ENCODE measurements at regions not wholly inside any gene's neighbourhood (a gene's known extent, or its start where the extent isn't known, plus 50 kb on each side); places are given as distances from the start of the nearest gene placed in this dataset.

GRCh38 chr9:119443179-119443578 lies 73.9 kb upstream of the BRINP1 start:
- Histone ChIP-seq H4K20me1 (replicated peaks; ENCODE audit: control insufficient read depth, extremely low read depth, insufficient read depth, low read length) (no peaks in the 10 kb centered on the region), H3K4me3 (replicated peaks in 1 of 3; ENCODE audit: insufficient read depth in 1 of 3, low read depth in 1 of 3, low read length in 3 of 3) (no peak overlapping the region), H3K9me3 (replicated peaks; ENCODE audit: control insufficient read depth, insufficient read depth, low read length) (peaks cover 4% of the 10 kb centered on the region), H3K27ac (ENCODE audit: insufficient read depth, low read depth, low read length) (no peak overlapping the region), H3K9me1 (replicated peaks; ENCODE audit: control insufficient read depth, extremely low read depth, insufficient read depth, low read length) (no peaks in the 10 kb centered on the region), H3K79me2 (ENCODE audit: control insufficient read depth, insufficient read depth, low read length) (no peaks in the 10 kb centered on the region), H3K9ac (replicated peaks; ENCODE audit: extremely low read depth, insufficient read depth, low read length) (no peak overlapping the region), H3K27me3 (ENCODE audit: control insufficient read depth in 2 of 2, insufficient read depth in 2 of 2, low read length in 2 of 2) (no peaks in the 10 kb centered on the region), H2AFZ (ENCODE audit: low read depth, low read length) (no peak overlapping the region), H3K36me3 (ENCODE audit: control insufficient read depth in 2 of 2, extremely low read depth in 1 of 2, insufficient read depth in 2 of 2, low read length in 2 of 2) (no peaks in the 10 kb centered on the region), H3K4me2 (ENCODE audit: insufficient read depth, low read length) (no peak overlapping the region), H3K4me1 (ENCODE audit: control insufficient read depth, extremely low read depth, insufficient read depth, low read length) (no peaks in the 10 kb centered on the region)
- intact Hi-C loops (cut with micrococcal nuclease) (no loop called here), dilution Hi-C loops (cut with MboI; ENCODE audit: extremely low pct_ligation_motif_present, low sequenced_read_pairs) (no loop called here)
- no peak for TF ChIP-seq EZH2 (IDR thresholded peaks at IDR 0.05; ENCODE audit: borderline replicate concordance, low read depth, low read length, severe bottlenecking)
- TF ChIP-seq CTCF (IDR thresholded peaks at IDR 0.05; ENCODE audit: extremely low read depth in 1 of 2, insufficient read depth in 1 of 2, low read depth in 1 of 2, low read length in 2 of 2): no peak
- TF ChIP-seq FOS (IDR thresholded peaks at IDR 0.05; ENCODE audit: borderline replicate concordance, insufficient read depth, low read length): no peak
- no peak for TF ChIP-seq MYC (IDR thresholded peaks at IDR 0.05; ENCODE audit: low read depth, low read length)
- no peak for TF ChIP-seq POLR2AphosphoS5 (IDR thresholded peaks at IDR 0.05; ENCODE audit: insufficient read depth, low read depth, low read length)
- no peak for TF ChIP-seq MAX (IDR thresholded peaks at IDR 0.05; ENCODE audit: insufficient read depth, insufficient read length)
- no peak for TF ChIP-seq POLR2A (IDR thresholded peaks at IDR 0.05; ENCODE audit: low read depth, low read length)
- TF ChIP-seq JUN (IDR thresholded peaks at IDR 0.05; ENCODE audit: borderline replicate concordance, insufficient read depth, insufficient read length, low read depth): no peak
- no peak for TF ChIP-seq GATA2 (IDR thresholded peaks at IDR 0.05; ENCODE audit: insufficient read depth, insufficient read length, low read depth, low read length)
- ChIA-PET CTCF (no interaction called here), POLR2A (no interaction called here)
- FAIRE-seq: no peak
- BruUV-seq (replicated peaks): no TSS peak
- no peak for DNase-seq (ENCODE audit: low read depth, low spot score)

Measured in endothelial cell of umbilical vein (primary cell).